Hepatocyte (in vitro differentiated cells): ENCODE measurements at regions not wholly inside any gene's neighbourhood (a gene's known extent, or its start where the extent isn't known, plus 50 kb on each side); places are given as distances from the start of the nearest gene placed in this dataset.

Source experiments
- DNase-seq: peaks from one replicate; pipeline ENCODE4 v3.0.0-alpha.2; 2016; ENCODE audit warnings: low spot score
- H2AFZ ChIP-seq: fragments of 200-600 bp; sonication (generic); 2 replicates; pipeline ENCODE4 v1.6.0; 2016; ENCODE audit warnings: antibody characterized with exemption, mild to moderate bottlenecking
- H3K27ac ChIP-seq: fragments of 200-600 bp; sonication (generic); 2 replicates; pipeline ENCODE4 v1.5.1; 2016; ENCODE audit warnings: mild to moderate bottlenecking
- H3K27me3 ChIP-seq: fragments of 200-600 bp; sonication (generic); 2 replicates; pipeline ENCODE4 v1.6.1; 2016
- H3K36me3 ChIP-seq: fragments of 200-600 bp; sonication (generic); replicated peaks from 2 replicates; pipeline ENCODE4 v1.5.1; 2016; ENCODE audit warnings: low read depth; ENCODE audit not compliant: insufficient read depth
- H3K4me1 ChIP-seq: fragments of 200-600 bp; sonication (generic); 2 replicates; pipeline ENCODE4 v1.5.1; 2016; ENCODE audit warnings: mild to moderate bottlenecking, moderate library complexity; ENCODE audit not compliant: insufficient read depth
- H3K4me2 ChIP-seq: fragments of 200-600 bp; sonication (generic); 2 replicates; pipeline ENCODE4 v1.6.0; 2016
- H3K4me3 ChIP-seq: fragments of 200-600 bp; sonication (generic); 2 replicates; pipeline ENCODE4 v1.5.1; 2016; ENCODE audit warnings: mild to moderate bottlenecking
- H3K79me2 ChIP-seq: fragments of 200-600 bp; sonication (generic); 2 replicates; pipeline ENCODE4 v1.6.0; 2017; ENCODE audit warnings: mild to moderate bottlenecking
- H3K9me2 ChIP-seq: fragments of 200-600 bp; sonication (generic); replicated peaks from 2 replicates; pipeline ENCODE4 v1.6.0; 2017; ENCODE audit warnings: mild to moderate bottlenecking; ENCODE audit not compliant: insufficient read depth
- H3K9me3 ChIP-seq: fragments of 200-600 bp; sonication (generic); 2 replicates; pipeline ENCODE4 v1.5.1; 2016; ENCODE audit warnings: low read depth, mild to moderate bottlenecking
- H4K20me1 ChIP-seq: fragments of 200-600 bp; sonication (generic); 2 replicates; pipeline ENCODE4 v1.6.0; 2016; ENCODE audit warnings: mild to moderate bottlenecking; ENCODE audit not compliant: insufficient read depth, poor library complexity, severe bottlenecking
- CTCF ChIP-seq: fragments of 200-600 bp; sonication (generic); IDR thresholded peaks from 2 replicates; pipeline ENCODE4 v1.5.1; 2016; ENCODE audit warnings: antibody characterized with exemption, mild to moderate bottlenecking; ENCODE audit not compliant: poor library complexity
- EZH2 ChIP-seq: fragments of 200-600 bp; sonication (generic); IDR thresholded peaks from 2 replicates; pipeline ENCODE4 v1.6.1; 2016; ENCODE audit warnings: antibody characterized with exemption, mild to moderate bottlenecking, borderline replicate concordance
- EZH2phosphoT487 ChIP-seq: fragments of 200-600 bp; sonication (generic); IDR thresholded peaks from one replicate; pipeline ENCODE4 v1.6.1; 2018; ENCODE audit warnings: antibody characterized with exemption, mild to moderate bottlenecking, low read depth, moderate library complexity; ENCODE audit not compliant: unreplicated experiment, severe bottlenecking
- WGBS: methylation state at CpG from one replicate; pipeline ENCODE4 v1.1.6; 2016; ENCODE audit warnings: low lambda C conversion rate; ENCODE audit errors: missing lambda C conversion rate; 5-methylcytosine and 5-hydroxymethylcytosine counted together

GRCh38 chr2:21912405-21912804, 788.6 kb downstream of the TDRD15 start:
- H3K27ac ChIP-seq = no peak overlapping the region
- TF ChIP-seq CTCF (no peak), EZH2 (no peak), EZH2phosphoT487 (no peak)
- no peaks in the 10 kb centered on the region for H3K79me2 ChIP-seq
- H3K4me1 ChIP-seq = no peaks in the 10 kb centered on the region
- no peak for DNase-seq
- H3K36me3 ChIP-seq = no peaks in the 10 kb centered on the region
- H3K27me3 ChIP-seq = no peaks in the 10 kb centered on the region
- H2AFZ ChIP-seq = no peak overlapping the region
- H3K4me2 ChIP-seq = no peak overlapping the region
- no peaks in the 10 kb centered on the region for H3K9me2 ChIP-seq
- 86% methylated on average over 3 of the region's 3 CpGs for WGBS
- no peak overlapping the region for H3K4me3 ChIP-seq
- no peaks in the 10 kb centered on the region for H4K20me1 ChIP-seq
- no peaks in the 10 kb centered on the region for H3K9me3 ChIP-seq

GRCh38 chr2:21915201-21915600, 791.4 kb downstream of the TDRD15 start:
- H3K4me1 ChIP-seq = no peaks in the 10 kb centered on the region
- no peaks in the 10 kb centered on the region for H3K79me2 ChIP-seq
- H3K27ac ChIP-seq = no peak overlapping the region
- 89% methylated on average over 1 of the region's 1 CpG for WGBS
- no peak for TF ChIP-seq EZH2
- TF ChIP-seq EZH2phosphoT487 = no peak
- TF ChIP-seq CTCF = no peak
- H3K9me2 ChIP-seq = no peaks in the 10 kb centered on the region
- DNase-seq = no peak
- H2AFZ ChIP-seq = no peak overlapping the region
- H3K4me2 ChIP-seq = no peak overlapping the region
- H3K36me3 ChIP-seq = no peaks in the 10 kb centered on the region
- no peak overlapping the region for H3K4me3 ChIP-seq
- H4K20me1 ChIP-seq = no peaks in the 10 kb centered on the region
- no peaks in the 10 kb centered on the region for H3K27me3 ChIP-seq
- no peaks in the 10 kb centered on the region for H3K9me3 ChIP-seq

GRCh38 chr2:21916934-21917522, 793.3 kb downstream of the TDRD15 start:
- Histone ChIP-seq H3K36me3 (no peaks in the 10 kb centered on the region), H4K20me1 (no peaks in the 10 kb centered on the region), H3K4me2 (no peak overlapping the region), H3K4me1 (no peaks in the 10 kb centered on the region), H3K79me2 (no peaks in the 10 kb centered on the region), H2AFZ (no peak overlapping the region), H3K9me2 (no peaks in the 10 kb centered on the region), H3K4me3 (no peak overlapping the region), H3K27ac (no peak overlapping the region), H3K9me3 (no peaks in the 10 kb centered on the region), H3K27me3 (no peaks in the 10 kb centered on the region)
- peak; percentile 32 for DNase-seq
- TF ChIP-seq CTCF (peak; percentile 34), EZH2phosphoT487 (no peak)
- WGBS = 61% methylated on average over 6 of the region's 6 CpGs

- 69% methylated on average over 4 of the region's 4 CpGs for WGBS
- Histone ChIP-seq H4K20me1 (no peaks in the 10 kb centered on the region), H3K4me2 (no peak overlapping the region), H3K9me3 (no peaks in the 10 kb centered on the region), H3K9me2 (no peaks in the 10 kb centered on the region), H3K36me3 (no peaks in the 10 kb centered on the region), H3K27me3 (no peaks in the 10 kb centered on the region), H2AFZ (no peak overlapping the region), H3K4me1 (no peaks in the 10 kb centered on the region), H3K27ac (no peak overlapping the region), H3K4me3 (no peak overlapping the region), H3K79me2 (no peaks in the 10 kb centered on the region)
- TF ChIP-seq EZH2phosphoT487 (no peak), CTCF (no peak), EZH2 (no peak)
- no peak for DNase-seq
Measured at GRCh38 chr2:21920721-21921120, 797.0 kb downstream of the TDRD15 start.
